HepG2 (cell line): ENCODE measurements at regions not wholly inside any gene's neighbourhood (a gene's known extent, or its start where the extent isn't known, plus 50 kb on each side); places are given as distances from the start of the nearest gene placed in this dataset.

Experiments used
- ATAC-seq: fragments of 200-7000 bp; cut with Tn5 transposase; 3 replicates; pipeline ENCODE4 v1.9.1; 2020; ENCODE audit warnings: mild to moderate bottlenecking, moderate library complexity
- BruUV-seq: library from RNA; stranded (reverse); fragments of 400-500 nt; replicated peaks from 2 replicates; lab custom pipeline; 2021; lab: Mats Ljungman, UMichigan
- CTCF ChIA-PET: fragments of 300-600 bp; formaldehyde crosslinking; extraction: SDS; loops from one replicate; lab custom pipeline; 2021; ENCODE audit warnings: low total read pairs, inconsistent platforms, low intra/inter-chr PET ratio; lab: Yijun Ruan, JAX
- POLR2A ChIA-PET: fragments of 350-600 bp; sonication (Branson Sonifier 250); formaldehyde crosslinking; loops from one replicate; lab custom pipeline; 2020; ENCODE audit warnings: antibody characterized with exemption, inconsistent platforms; lab: Yijun Ruan, JAX
- DNase-seq: peaks from one replicate; pipeline ENCODE4 v3.0.0-alpha.2; 2015; ENCODE audit warnings: low spot score
- FAIRE-seq: peaks from 3 replicates; lab custom pipeline; 2011; peaks lifted over from hg19 to GRCh38; lab: Jason Lieb, UNC
- H2AFZ ChIP-seq: one replicate; pipeline ENCODE4 v1.6.1; 2011; ENCODE audit warnings: low read length, inconsistent platforms
- H3K27ac ChIP-seq: fragments of 300-600 bp; 3 replicates; pipeline ENCODE4 v1.8.0; 2011; ENCODE audit warnings: mixed run types, mild to moderate bottlenecking, mixed read lengths, low read length, inconsistent platforms; ENCODE audit not compliant: insufficient read depth; ENCODE audit errors: extremely low read length
- H3K27me3 ChIP-seq, 2 experiments: fragments of 200-600 bp in 1 of 2; 2 replicates in 1 of 2; 3 replicates in 1 of 2; pipeline versions ENCODE4 v1.6.0 to v1.8.0; 2011; ENCODE audit warnings: low read length in 2 of 2, mild to moderate bottlenecking in 2 of 2, moderate library complexity in 2 of 2, inconsistent platforms in 1 of 2; ENCODE audit not compliant: insufficient read depth in 2 of 2, control insufficient read depth in 1 of 2
- H3K36me3 ChIP-seq, 2 experiments: fragments of 200-600 bp in 1 of 2; replicated peaks in 1 of 2; 2 replicates in 1 of 2; 3 replicates in 1 of 2; pipeline versions ENCODE4 v1.5.1 to v1.8.0; 2011; ENCODE audit warnings: low read length in 2 of 2, inconsistent platforms in 1 of 2; ENCODE audit not compliant: insufficient read depth in 2 of 2, control insufficient read depth in 1 of 2
- H3K4me1 ChIP-seq: 2 replicates; pipeline ENCODE4 v1.5.1; 2012; ENCODE audit warnings: low read length, inconsistent platforms; ENCODE audit not compliant: insufficient read depth
- H3K4me2 ChIP-seq: 2 replicates; pipeline ENCODE4 v1.6.0; 2011; ENCODE audit warnings: low read depth, low read length, inconsistent platforms
- H3K4me3 ChIP-seq, 3 experiments: fragments of 200-600 bp in 1 of 3; sonication (generic), shearing (Covaris generic) in 1 of 3; replicated peaks in 1 of 3; 2 replicates each; pipeline ENCODE4 v1.5.1; 2011 to 2016; ENCODE audit warnings: low read length in 3 of 3, inconsistent platforms in 2 of 3, low read depth in 2 of 3, mild to moderate bottlenecking in 2 of 3, control low read depth in 1 of 3, mixed read lengths in 1 of 3; ENCODE audit not compliant: insufficient read depth in 1 of 3
- H3K79me2 ChIP-seq: one replicate; pipeline ENCODE4 v1.6.1; 2011; ENCODE audit warnings: low read length, inconsistent platforms; ENCODE audit not compliant: insufficient read depth
- H3K9ac ChIP-seq: 2 replicates; pipeline ENCODE4 v1.6.0; 2011; ENCODE audit warnings: mild to moderate bottlenecking, low read depth, low read length, inconsistent platforms; ENCODE audit not compliant: insufficient read depth
- H3K9me3 ChIP-seq: 2 replicates; pipeline ENCODE4 v1.5.1; 2012; ENCODE audit warnings: mild to moderate bottlenecking, low read length
- H4K20me1 ChIP-seq: 2 replicates; pipeline ENCODE4 v1.6.0; 2011; ENCODE audit warnings: inconsistent platforms, mild to moderate bottlenecking, low read length, moderate library complexity; ENCODE audit not compliant: insufficient read depth
- DZIP1 ChIP-seq: sonication (generic); formaldehyde crosslinking; IDR thresholded peaks from 2 replicates; pipeline ENCODE4 v1.5.0; 2020; ENCODE audit warnings: mild to moderate bottlenecking, missing genetic modification reagents
- NR2F1 ChIP-seq, 2 experiments: fragments of 450-650 bp in 1 of 2; formaldehyde crosslinking in 1 of 2; IDR thresholded peaks; 2 replicates each; pipeline versions ENCODE4 v1.5.0 to v1.6.1; 2016 to 2020; ENCODE audit warnings: mild to moderate bottlenecking in 1 of 2, missing compliant biosample characterization in 1 of 2, missing genetic modification reagents in 1 of 2, moderate library complexity in 1 of 2
- POLR2AphosphoS5 ChIP-seq: IDR thresholded peaks from 2 replicates; pipeline ENCODE4 v1.6.1; 2012; ENCODE audit warnings: low read depth, low read length
- PPARG ChIP-seq: conservative IDR thresholded peaks from 2 replicates; pipeline ENCODE4 v1.6.1; 2016; ENCODE audit warnings: missing biosample characterization, missing genetic modification reagents
- SMARCC2 ChIP-seq: fragments of 450-650 bp; IDR thresholded peaks from 2 replicates; pipeline ENCODE4 v1.6.1; 2017; ENCODE audit warnings: antibody characterized with exemption, mild to moderate bottlenecking
- STAG1 ChIP-seq: sonication (generic); formaldehyde crosslinking; IDR thresholded peaks from 2 replicates; pipeline ENCODE4 v1.4.0; 2020; ENCODE audit warnings: missing genetic modification reagents
- ZFP91 ChIP-seq: sonication (generic); formaldehyde crosslinking; IDR thresholded peaks from 2 replicates; pipeline ENCODE4 v1.9.0; 2022; ENCODE audit warnings: missing genetic modification reagents, mild to moderate bottlenecking, borderline replicate concordance
- ZNF143 ChIP-seq: sonication (generic); formaldehyde crosslinking; IDR thresholded peaks from 2 replicates; pipeline ENCODE4 v1.4.0; 2020; ENCODE audit warnings: missing genetic modification reagents
- ZNF296 ChIP-seq: sonication (generic); formaldehyde crosslinking; conservative IDR thresholded peaks from 2 replicates; pipeline ENCODE4 v1.5.0; 2020; ENCODE audit warnings: mild to moderate bottlenecking, missing genetic modification reagents
- ZNF354B ChIP-seq: sonication (generic); formaldehyde crosslinking; IDR thresholded peaks from 2 replicates; pipeline ENCODE4 v1.8.0; 2022; ENCODE audit warnings: mild to moderate bottlenecking, missing genetic modification reagents
- ZNF530 ChIP-seq: sonication (generic); formaldehyde crosslinking; IDR thresholded peaks from 2 replicates; pipeline ENCODE4 v1.5.0; 2020; ENCODE audit warnings: low read depth, mild to moderate bottlenecking, missing genetic modification reagents
- ZNF850 ChIP-seq: sonication (generic); formaldehyde crosslinking; conservative IDR thresholded peaks from 2 replicates; pipeline ENCODE4 v1.9.0; 2021; ENCODE audit warnings: mild to moderate bottlenecking, missing genetic modification reagents
- WGBS: methylation state at CpG from one replicate; pipeline ENCODE4 v1.1.6; 2017; ENCODE audit warnings: low lambda C conversion rate; 5-methylcytosine and 5-hydroxymethylcytosine counted together
- in situ Hi-C: cut with HindIII; loops from 2 replicates; pipeline ENCODE4 v1.10.0; 2017; ENCODE audit warnings: low pct_unique_long_range_greater_than_20kb; ENCODE audit not compliant: extremely low pct_ligation_motif_present
- intact Hi-C: fragments of 100-400 bp; cut with micrococcal nuclease; formaldehyde crosslinking; loops from one replicate; pipeline ENCODE4 v1.10.0; 2022; ENCODE audit not compliant: unreplicated experiment

GRCh38 chr3:81245501-81245900, 515.9 kb downstream of the GBE1 start (continued):
- TF ChIP-seq ZNF143 (no peak), ZNF530 (CRISPR knock-in tag) (no peak), ZFP91 (CRISPR knock-in tag) (no peak)

GRCh38 chr3:81245043-81245442, 516.4 kb downstream of the GBE1 start:
- DNase-seq = no peak
- no peaks in the 10 kb centered on the region for H3K27me3 ChIP-seq
- no peak overlapping the region for H3K4me3 ChIP-seq
- H3K79me2 ChIP-seq = no peaks in the 10 kb centered on the region
- no peak for TF ChIP-seq STAG1 (CRISPR knock-in tag)
- no peak for TF ChIP-seq PPARG (CRISPR knock-in tag)
- no peak for TF ChIP-seq POLR2AphosphoS5
- no peaks in the 10 kb centered on the region for H3K9me3 ChIP-seq
- no peak overlapping the region for H3K9ac ChIP-seq
- in situ Hi-C loops (no loop called here), intact Hi-C loops (no loop called here)
- CTCF ChIA-PET = no interaction called here
- no peak overlapping the region for H2AFZ ChIP-seq
- no TSS peak for BruUV-seq
- peaks cover 16% of the 10 kb centered on the region for H3K4me1 ChIP-seq
- ATAC-seq = no peak
- 100% methylated on average over 2 of the region's 2 CpGs for WGBS
- no peak for FAIRE-seq
- no peaks in the 10 kb centered on the region for H4K20me1 ChIP-seq
- POLR2A ChIA-PET = no interaction called here
- no peaks in the 10 kb centered on the region for H3K36me3 ChIP-seq
- no peak overlapping the region for H3K27ac ChIP-seq
- no peak overlapping the region for H3K4me2 ChIP-seq

GRCh38 chr3:81244231-81244630, 517.2 kb downstream of the GBE1 start:
- no TSS peak for BruUV-seq
- intact Hi-C loops (loop anchor here (5.0 kb wide), 1 partner anchor 637 kb away; no protein-coding TSS in a partner anchor), in situ Hi-C loops (no loop called here)
- TF ChIP-seq SMARCC2 (no peak), ZNF850 (no peak), NR2F1 (CRISPR knock-in tag; IDR thresholded peaks at IDR 0.05) (no peak), ZNF296 (CRISPR knock-in tag) (no peak), DZIP1 (CRISPR knock-in tag) (no peak), ZFP91 (CRISPR knock-in tag) (no peak), ZNF354B (CRISPR knock-in tag) (no peak)

More at GRCh38 chr3:81244231-81244630, 517.2 kb downstream of the GBE1 start:
- no peak for ATAC-seq
- ChIA-PET POLR2A (no interaction called here), CTCF (no interaction called here)
- H3K4me2 ChIP-seq = no peak overlapping the region
- H3K4me1 ChIP-seq = peaks cover 9% of the 10 kb centered on the region
- no peaks in the 10 kb centered on the region for H3K9me3 ChIP-seq
- no peaks in the 10 kb centered on the region for H4K20me1 ChIP-seq
- no peaks in the 10 kb centered on the region for H3K36me3 ChIP-seq
- no peaks in the 10 kb centered on the region for H3K27me3 ChIP-seq
- H3K4me3 ChIP-seq = no peak overlapping the region
- H2AFZ ChIP-seq = no peak overlapping the region
- DNase-seq = no peak
- H3K79me2 ChIP-seq = no peaks in the 10 kb centered on the region
- H3K9ac ChIP-seq = no peak overlapping the region
- WGBS = 87% methylated on average over 3 of the region's 3 CpGs
- no peak for FAIRE-seq
- H3K27ac ChIP-seq = no peak overlapping the region
